Prostate gland (tissue), 2 donors: ENCODE measurements at regions not wholly inside any gene's neighbourhood (a gene's known extent, or its start where the extent isn't known, plus 50 kb on each side); places are given as distances from the start of the nearest gene placed in this dataset.
"Not testable (repeated sequence)": the region's sequence is repeated elsewhere in the genome, so short reads cannot be mapped to it uniquely, and the experiment has no call there.

Experiments used
- DNase-seq: peaks from one replicate; pipeline ENCODE4 v3.0.0-alpha.2; 2019; ENCODE audit warnings: low spot score
- H3K27ac ChIP-seq, 2 donors: fragments of 200-600 bp; sonication (generic); 2 replicates each; pipeline ENCODE4 v1.5.1; 2017 to 2019
- H3K27me3 ChIP-seq: fragments of 200-600 bp; sonication (generic); replicated peaks from 2 replicates; pipeline ENCODE4 v1.5.1; 2019; ENCODE audit not compliant: insufficient read depth
- H3K36me3 ChIP-seq, 2 donors: fragments of 200-600 bp; sonication (generic); 1 replicate in 1 of 2; 2 replicates in 1 of 2; pipeline versions ENCODE4 v1.5.1 to v1.8.1; 2017 to 2019
- H3K4me1 ChIP-seq: fragments of 200-600 bp; sonication (generic); replicated peaks from 2 replicates; pipeline ENCODE4 v1.5.1; 2019
- H3K4me3 ChIP-seq, 2 donors: fragments of 200-600 bp; sonication (generic); 2 replicates each; pipeline ENCODE4 v1.5.1; 2017 to 2019
- H3K9me3 ChIP-seq: fragments of 200-600 bp; sonication (generic); 2 replicates; pipeline ENCODE4 v1.5.1; 2017
- POLR2A ChIP-seq: fragments of 450-650 bp; IDR thresholded peaks from one replicate; pipeline ENCODE4 v1.6.1; 2016; ENCODE audit warnings: antibody characterized with exemption, mild to moderate bottlenecking
- POLR2AphosphoS5 ChIP-seq: sonication (generic); formaldehyde crosslinking; IDR thresholded peaks from one replicate; pipeline ENCODE4 v1.6.1; 2017; ENCODE audit warnings: antibody characterized with exemption
- WGBS: methylation state at CpG from one replicate; pipeline ENCODE4 v1.1.5; 2018; 5-methylcytosine and 5-hydroxymethylcytosine counted together
- intact Hi-C: fragments of 100-400 bp; cut with DNase I; formaldehyde crosslinking; loops from one replicate; pipeline ENCODE4 v1.14.2; 2022
- TF ChIP-seq, protein P1 (sequence below), 4 experiments: fragments of 200-600 bp in 2 of 4; fragments of 450-650 bp in 2 of 4; sonication (generic) in 2 of 4; IDR thresholded peaks; 1 replicate in 3 of 4; 2 replicates in 1 of 4; pipeline ENCODE4 v1.5.1; 2016 to 2019; ENCODE audit warnings: antibody characterized with exemption in 4 of 4, mild to moderate bottlenecking in 2 of 4, moderate library complexity in 2 of 4

DNA sequence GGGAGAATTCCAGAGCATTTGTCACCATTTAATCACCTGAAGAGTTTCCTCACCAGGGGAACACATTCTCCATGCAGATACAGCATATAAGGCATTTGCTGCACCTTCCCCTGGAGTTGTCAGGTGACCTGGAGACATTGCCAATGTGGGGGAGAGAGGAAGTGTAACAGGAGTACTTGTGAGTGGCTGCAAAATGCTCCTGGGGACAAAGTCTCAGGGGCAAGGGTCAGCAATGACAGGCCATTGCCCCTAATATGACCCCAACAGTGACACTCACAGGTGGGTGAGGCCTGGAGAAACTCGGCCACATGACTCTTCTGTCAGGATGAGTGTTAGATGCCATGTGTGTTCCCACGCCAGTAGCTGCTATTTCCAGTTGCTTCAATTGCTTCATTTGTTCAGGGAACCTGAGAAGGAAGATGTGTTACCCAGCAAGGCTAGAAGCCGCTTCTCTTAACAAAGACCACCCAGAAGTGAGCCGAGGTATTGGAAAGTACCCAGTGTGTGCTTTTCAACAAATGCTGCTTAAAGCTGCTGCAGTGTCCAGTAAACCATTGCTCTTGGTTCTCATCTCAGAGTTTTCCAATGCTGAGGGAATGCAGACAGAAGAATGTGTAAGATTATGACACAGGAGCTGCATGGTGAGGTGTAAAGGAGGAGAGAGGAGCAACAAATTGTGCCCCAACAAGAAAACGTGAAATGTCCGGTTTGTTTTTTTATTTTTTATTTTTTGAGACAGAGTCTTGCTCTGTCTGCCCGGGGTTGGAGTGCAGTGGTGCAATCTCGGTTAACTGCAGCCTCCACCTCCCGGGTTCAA is 128.2 kb upstream of the SLC44A1 start:
- intact Hi-C loops: no loop called here
- 87% methylated on average over 9 of the region's 9 CpGs for WGBS
- H3K27me3 ChIP-seq: no peaks in the 10 kb centered on the region
- TF ChIP-seq POLR2A (no peak), POLR2AphosphoS5 (no peak)
- TF ChIP-seq, protein P1, sequence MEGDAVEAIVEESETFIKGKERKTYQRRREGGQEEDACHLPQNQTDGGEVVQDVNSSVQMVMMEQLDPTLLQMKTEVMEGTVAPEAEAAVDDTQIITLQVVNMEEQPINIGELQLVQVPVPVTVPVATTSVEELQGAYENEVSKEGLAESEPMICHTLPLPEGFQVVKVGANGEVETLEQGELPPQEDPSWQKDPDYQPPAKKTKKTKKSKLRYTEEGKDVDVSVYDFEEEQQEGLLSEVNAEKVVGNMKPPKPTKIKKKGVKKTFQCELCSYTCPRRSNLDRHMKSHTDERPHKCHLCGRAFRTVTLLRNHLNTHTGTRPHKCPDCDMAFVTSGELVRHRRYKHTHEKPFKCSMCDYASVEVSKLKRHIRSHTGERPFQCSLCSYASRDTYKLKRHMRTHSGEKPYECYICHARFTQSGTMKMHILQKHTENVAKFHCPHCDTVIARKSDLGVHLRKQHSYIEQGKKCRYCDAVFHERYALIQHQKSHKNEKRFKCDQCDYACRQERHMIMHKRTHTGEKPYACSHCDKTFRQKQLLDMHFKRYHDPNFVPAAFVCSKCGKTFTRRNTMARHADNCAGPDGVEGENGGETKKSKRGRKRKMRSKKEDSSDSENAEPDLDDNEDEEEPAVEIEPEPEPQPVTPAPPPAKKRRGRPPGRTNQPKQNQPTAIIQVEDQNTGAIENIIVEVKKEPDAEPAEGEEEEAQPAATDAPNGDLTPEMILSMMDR (IDR thresholded peaks at IDR 0.05): no peak
- no peaks in the 10 kb centered on the region for H3K36me3 ChIP-seq
- no peaks in the 10 kb centered on the region for H3K4me1 ChIP-seq
- H3K4me3 ChIP-seq: no peak overlapping the region
- DNase-seq: no peak
- H3K27ac ChIP-seq: no peak overlapping the region
- H3K9me3 ChIP-seq: no peaks in the 10 kb centered on the region

DNA sequence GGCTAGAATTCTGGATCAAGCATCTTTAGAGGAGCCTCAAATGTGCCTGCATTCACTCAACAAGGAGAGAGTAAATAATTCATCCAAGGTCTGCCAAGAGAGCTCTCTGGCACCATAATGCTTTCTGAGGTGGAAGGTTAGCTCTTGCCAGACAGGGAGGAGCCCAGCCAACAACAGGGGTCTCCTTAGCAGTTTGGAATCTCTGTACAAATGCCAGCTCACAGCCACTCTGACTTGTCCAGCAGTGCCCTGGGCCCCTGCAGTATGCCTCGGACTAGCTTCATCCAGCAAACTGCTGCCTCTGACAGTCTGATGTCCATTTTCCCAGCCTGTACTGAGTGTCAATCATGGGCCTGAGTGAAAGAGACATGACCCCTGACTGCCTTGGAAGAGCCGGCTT is 127.2 kb upstream of the SLC44A1 start:
- no peaks in the 10 kb centered on the region for H3K4me1 ChIP-seq
- no peaks in the 10 kb centered on the region for H3K36me3 ChIP-seq
- intact Hi-C loops: no loop called here
- H3K9me3 ChIP-seq: no peaks in the 10 kb centered on the region
- DNase-seq: no peak
- no peak overlapping the region for H3K27ac ChIP-seq
- TF ChIP-seq POLR2A (no peak), POLR2AphosphoS5 (no peak)
- TF ChIP-seq, protein P1 (IDR thresholded peaks at IDR 0.05): no peak
- WGBS: 98% methylated on average over 2 of the region's 2 CpGs
- no peak overlapping the region for H3K4me3 ChIP-seq
- no peaks in the 10 kb centered on the region for H3K27me3 ChIP-seq

DNA sequence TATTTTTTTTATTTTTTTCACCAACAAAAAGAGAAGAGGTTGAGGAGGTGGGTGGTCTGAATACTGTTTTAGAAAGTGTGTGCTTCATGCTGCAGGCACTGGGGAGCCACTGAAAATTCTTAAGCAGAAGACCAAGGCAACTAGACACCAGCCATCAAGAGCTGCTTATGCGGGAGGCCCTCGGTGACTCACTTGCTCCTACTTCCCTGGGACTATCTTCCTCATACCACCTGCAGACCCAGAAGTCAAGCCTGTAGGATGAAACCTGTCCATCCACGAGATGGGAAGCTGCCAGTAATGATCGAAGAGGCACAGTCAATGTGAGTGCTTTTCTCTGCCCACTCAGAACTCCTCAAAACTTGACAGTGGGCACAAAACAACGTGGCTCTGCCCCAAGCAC is 125.8 kb upstream of the SLC44A1 start:
- Histone ChIP-seq H3K4me3 (no peak overlapping the region), H3K4me1 (no peaks in the 10 kb centered on the region), H3K27me3 (no peaks in the 10 kb centered on the region), H3K9me3 (no peaks in the 10 kb centered on the region), H3K36me3 (no peaks in the 10 kb centered on the region), H3K27ac (no peak overlapping the region)
- no peak for DNase-seq
- intact Hi-C loops: no loop called here
- WGBS: 57% methylated on average over 5 of the region's 5 CpGs
- no peak for TF ChIP-seq POLR2AphosphoS5

DNA sequence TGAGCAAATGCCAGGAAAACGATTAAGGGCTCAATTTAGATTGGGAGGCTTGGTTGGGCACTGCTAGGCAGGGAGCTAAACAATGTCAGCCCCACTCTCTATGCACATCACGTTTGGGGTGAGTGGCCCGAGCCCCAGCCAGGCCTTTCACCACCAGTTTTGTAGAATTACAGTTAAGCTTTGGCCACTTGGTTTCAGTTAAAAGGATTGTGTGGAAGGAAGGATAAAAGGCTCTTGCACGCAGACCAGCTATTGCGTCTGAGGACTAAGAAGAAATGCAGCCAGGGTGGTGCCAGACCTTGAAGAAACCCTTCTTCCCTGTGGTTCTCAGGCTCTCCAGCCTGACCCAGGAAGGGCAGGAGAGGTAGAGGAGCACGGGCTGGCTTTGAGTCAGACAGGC is 125.3 kb upstream of the SLC44A1 start:
- Histone ChIP-seq H3K36me3 (no peaks in the 10 kb centered on the region), H3K27me3 (no peaks in the 10 kb centered on the region), H3K27ac (no peak overlapping the region), H3K4me3 (no peak overlapping the region), H3K9me3 (no peaks in the 10 kb centered on the region), H3K4me1 (no peaks in the 10 kb centered on the region)
- TF ChIP-seq POLR2A: no peak
- no peak for TF ChIP-seq POLR2AphosphoS5
- TF ChIP-seq, protein P1 (IDR thresholded peaks at IDR 0.05): no peak
- intact Hi-C loops: no loop called here
- DNase-seq: no peak
- WGBS: 62% methylated on average over 6 of the region's 6 CpGs

DNA sequence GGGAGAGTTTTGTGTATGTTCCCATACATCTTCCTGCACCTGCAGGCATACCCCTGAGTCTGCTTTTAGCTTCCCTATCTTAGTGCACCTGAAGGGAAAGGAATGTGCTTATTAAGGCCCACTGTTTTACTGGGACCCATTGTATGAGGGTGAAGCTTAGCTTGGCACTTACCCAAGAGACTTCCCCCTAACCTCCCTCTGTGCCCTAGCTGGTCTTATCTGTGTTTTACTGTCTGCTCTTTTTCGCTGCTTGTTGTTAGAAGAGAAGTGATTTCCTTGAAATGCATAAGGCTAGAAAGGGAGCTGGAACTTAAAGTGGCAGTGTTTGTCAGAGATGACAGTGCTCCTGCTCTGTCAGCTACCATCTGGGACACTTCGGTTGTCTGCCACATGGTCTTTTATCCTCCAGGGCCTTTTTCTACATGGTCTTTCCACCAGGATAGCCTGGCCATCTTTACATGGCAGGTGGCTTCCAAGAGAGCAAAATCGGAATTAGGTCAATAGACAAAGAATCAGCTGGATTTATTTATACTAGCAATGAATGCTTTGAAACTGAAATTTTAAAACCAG is 122.5 kb upstream of the SLC44A1 start:
- no peaks in the 10 kb centered on the region for H3K4me1 ChIP-seq
- intact Hi-C loops: no loop called here
- no peak overlapping the region for H3K4me3 ChIP-seq
- no peak overlapping the region for H3K27ac ChIP-seq
- no peak for TF ChIP-seq POLR2AphosphoS5
- TF ChIP-seq, protein P1 (IDR thresholded peaks at IDR 0.05): no peak
- no peak for TF ChIP-seq POLR2A
- DNase-seq: no peak
- H3K9me3 ChIP-seq: no peaks in the 10 kb centered on the region
- no peaks in the 10 kb centered on the region for H3K27me3 ChIP-seq
- WGBS: 71% methylated on average over 3 of the region's 3 CpGs
- no peaks in the 10 kb centered on the region for H3K36me3 ChIP-seq

DNA sequence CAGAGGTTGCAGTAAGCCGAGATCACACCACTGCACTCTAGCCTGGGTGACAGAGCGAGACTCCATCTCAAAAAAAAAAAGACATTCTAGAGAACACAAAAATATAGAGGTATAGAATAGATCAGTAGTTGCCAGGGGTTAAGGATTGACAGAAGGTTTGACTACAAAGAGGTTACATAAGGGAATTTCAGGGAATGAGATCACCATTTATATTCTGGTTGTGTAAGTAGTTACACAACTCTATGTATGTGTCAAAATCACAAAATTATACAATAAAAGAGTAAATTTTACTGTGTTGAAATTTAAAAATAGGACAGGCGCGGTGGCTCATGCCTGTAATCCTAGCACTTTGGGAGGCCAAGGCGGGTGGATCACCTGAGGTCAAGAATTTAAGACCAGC is 119.9 kb upstream of the SLC44A1 start:
- H3K27me3 ChIP-seq, H3K36me3 ChIP-seq, H3K4me3 ChIP-seq, H3K9me3 ChIP-seq, H3K4me1 ChIP-seq, intact Hi-C loops, H3K27ac ChIP-seq, DNase-seq: not testable (repeated sequence)
- 92% methylated on average over 5 of the region's 5 CpGs for WGBS
